ENCODE measurements at regions not wholly inside any gene's neighbourhood (a gene's known extent, or its start where the extent isn't known, plus 50 kb on each side); places are given as distances from the start of the nearest gene placed in this dataset.

GRCh38 chr14:89720741-89721729 lies 233.5 kb downstream of the EFCAB11 start:
- TF ChIP-seq CTCF (IDR thresholded peaks at IDR 0.05) (no peak), EP300 (IDR thresholded peaks at IDR 0.05) (no peak), POLR2A (IDR thresholded peaks at IDR 0.05; ENCODE audit: low read depth) (no peak), POLR2AphosphoS5 (IDR thresholded peaks at IDR 0.05) (no peak)
- intact Hi-C loops (cut with DNase I) = no loop called here
- Histone ChIP-seq H3K27me3 (no peaks in the 10 kb centered on the region), H3K4me1 (peaks cover 0 to 7% (median 3%) of the 10 kb centered on the region in 4 donors), H3K9me3 (no peaks in the 10 kb centered on the region), H3K36me3 (no peaks in the 10 kb centered on the region), H3K27ac (replicated peaks in 1 of 4) (peak overlapping the region in 2 of 4 donors; percentile 33 to 40), H3K4me3 (no peak overlapping the region)
- WGBS = 79% methylated on average over 11 of the region's 11 CpGs
- DNase-seq (ENCODE audit: extremely low spot score) = peak; percentile 92

DNA sequence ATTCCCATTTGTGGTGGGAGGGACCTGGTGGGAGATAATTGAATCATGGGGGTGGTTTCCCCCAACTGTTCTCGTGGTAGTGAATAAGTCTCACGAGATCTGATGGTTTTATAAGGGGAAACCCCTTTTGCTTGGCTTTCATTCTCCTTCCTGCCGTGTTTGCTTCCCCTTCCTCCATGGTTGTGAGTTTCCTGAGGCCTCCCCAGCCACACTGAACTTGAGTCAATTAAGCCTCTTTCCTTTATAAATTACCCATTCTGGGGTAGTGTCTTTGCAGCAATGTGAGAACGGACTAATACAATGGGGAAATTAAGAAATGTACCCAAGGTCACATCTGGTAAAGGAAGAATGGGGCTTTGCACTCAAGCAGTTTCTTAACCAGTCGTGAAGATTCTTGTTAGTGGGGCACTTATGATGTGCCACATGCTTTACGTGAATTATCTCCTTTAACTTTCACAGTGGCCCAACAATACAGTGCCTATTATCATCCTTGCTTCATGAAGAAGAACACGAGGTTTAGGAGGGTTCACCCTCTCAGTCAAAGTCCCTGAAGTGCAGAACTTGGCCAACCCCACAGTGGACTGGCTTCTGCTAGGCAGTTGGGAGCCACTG lies 234.3 kb downstream of the EFCAB11 start:
- H3K9me3 ChIP-seq = no peaks in the 10 kb centered on the region
- no peak overlapping the region for H3K4me3 ChIP-seq
- intact Hi-C loops (cut with DNase I) = no loop called here
- no peaks in the 10 kb centered on the region for H3K27me3 ChIP-seq
- no peak for DNase-seq (ENCODE audit: extremely low spot score)
- no peak for TF ChIP-seq POLR2A (IDR thresholded peaks at IDR 0.05; ENCODE audit: low read depth)
- H3K27ac ChIP-seq (replicated peaks in 1 of 4) = peak overlapping the region in 2 of 4 donors; percentile 33 to 40
- WGBS = 73% methylated on average over 7 of the region's 7 CpGs
- H3K36me3 ChIP-seq = no peaks in the 10 kb centered on the region
- H3K4me1 ChIP-seq = peaks cover 0 to 7% (median 3%) of the 10 kb centered on the region in 4 donors

DNA sequence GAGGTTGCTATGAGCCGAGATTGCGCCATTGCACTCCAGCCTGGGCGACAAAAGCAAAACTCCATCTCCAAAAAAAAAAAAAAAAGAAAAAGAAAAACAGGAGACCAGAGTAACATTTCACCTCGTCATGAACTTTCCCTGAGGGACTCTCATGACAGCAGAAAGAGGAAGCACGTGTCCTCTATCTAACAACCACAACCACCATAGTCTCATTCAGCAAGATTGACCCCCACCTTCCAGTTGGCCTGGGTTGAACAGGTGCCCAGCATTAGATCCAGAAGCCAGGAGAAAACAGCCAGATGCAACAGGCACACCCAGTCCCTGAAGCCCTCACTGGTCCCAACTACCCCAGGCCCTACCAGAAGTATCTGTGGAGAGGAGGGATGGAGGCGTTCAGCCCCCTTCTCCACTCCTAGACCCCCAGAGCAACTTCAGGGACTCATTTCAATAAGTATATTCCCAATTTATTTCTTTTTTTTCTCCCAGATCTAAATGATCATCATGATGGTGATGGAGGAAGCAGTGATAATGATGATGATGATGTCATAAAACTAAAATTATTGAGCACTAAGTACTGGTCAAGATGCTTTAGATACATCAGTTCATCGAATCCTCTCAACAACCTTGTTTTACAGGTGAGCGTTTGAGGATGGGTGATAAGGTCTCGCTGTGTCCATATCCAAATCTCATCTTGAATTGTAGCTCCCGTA lies 235.0 kb downstream of the EFCAB11 start:
- Histone ChIP-seq H3K4me3 (no peak overlapping the region), H3K36me3 (no peaks in the 10 kb centered on the region), H3K4me1 (peaks cover 0 to 7% (median 3%) of the 10 kb centered on the region in 4 donors), H3K27ac (replicated peaks in 1 of 4) (no peak overlapping the region), H3K9me3 (no peaks in the 10 kb centered on the region), H3K27me3 (no peaks in the 10 kb centered on the region)
- intact Hi-C loops (cut with DNase I) = no loop called here
- DNase-seq (ENCODE audit: extremely low spot score) = peak; percentile 86
- TF ChIP-seq EP300 (IDR thresholded peaks at IDR 0.05) (no peak), POLR2A (IDR thresholded peaks at IDR 0.05; ENCODE audit: low read depth) (no peak), POLR2AphosphoS5 (IDR thresholded peaks at IDR 0.05) (no peak), CTCF (IDR thresholded peaks at IDR 0.05) (no peak)
- 88% methylated on average over 10 of the region's 10 CpGs for WGBS

DNA sequence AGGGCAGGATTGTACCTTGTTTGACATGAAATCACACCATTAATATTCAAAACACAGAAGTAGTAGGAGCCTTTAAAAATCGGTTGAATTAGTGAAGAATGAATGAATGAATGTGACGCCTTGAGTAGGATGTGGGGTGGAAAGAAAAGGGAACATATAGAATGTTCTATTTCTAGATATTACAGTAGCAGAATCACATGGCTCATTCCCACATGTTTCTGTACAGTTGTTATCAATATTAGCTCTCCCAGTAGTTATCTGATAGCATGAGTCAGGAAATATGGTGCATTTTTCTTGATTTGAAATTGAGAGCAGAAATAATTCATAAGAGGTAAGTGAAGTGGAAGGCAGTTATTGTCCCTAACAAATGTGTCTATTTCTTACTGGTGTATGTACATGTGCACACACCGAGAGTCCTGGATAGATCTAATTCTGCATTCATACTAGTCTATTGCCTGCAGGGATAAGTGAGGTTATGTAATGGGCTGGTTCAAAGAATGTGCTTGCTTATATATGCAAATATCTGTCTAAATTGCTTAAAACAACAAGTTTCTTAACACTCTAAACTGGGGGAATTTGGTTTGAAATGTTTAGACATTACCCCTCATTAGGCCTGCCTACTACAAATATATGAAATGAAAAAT lies 245.4 kb downstream of the EFCAB11 start:
- DNase-seq (ENCODE audit: extremely low spot score) = no peak
- Histone ChIP-seq H3K9me3 (peaks cover 0 to 9% (median 0%) of the 10 kb centered on the region in 4 donors), H3K4me3 (no peak overlapping the region), H3K27me3 (no peaks in the 10 kb centered on the region), H3K36me3 (no peaks in the 10 kb centered on the region), H3K27ac (replicated peaks in 1 of 4) (no peak overlapping the region), H3K4me1 (no peaks in the 10 kb centered on the region)
- 84% methylated on average over 3 of the region's 3 CpGs for WGBS
- no peak for TF ChIP-seq POLR2A (IDR thresholded peaks at IDR 0.05; ENCODE audit: low read depth)
- TF ChIP-seq POLR2AphosphoS5 (IDR thresholded peaks at IDR 0.05) = no peak
- no peak for TF ChIP-seq EP300 (IDR thresholded peaks at IDR 0.05)
- TF ChIP-seq CTCF (IDR thresholded peaks at IDR 0.05) = no peak
- intact Hi-C loops (cut with DNase I) = loop anchor here (10.0 kb wide), 1 partner anchor 106 kb away; no protein-coding TSS in a partner anchor

All from esophagus muscularis mucosa (tissue), 4 donors.